ENCODE measurements at regions not wholly inside any gene's neighbourhood (a gene's known extent, or its start where the extent isn't known, plus 50 kb on each side); places are given as distances from the start of the nearest gene placed in this dataset.

DNA sequence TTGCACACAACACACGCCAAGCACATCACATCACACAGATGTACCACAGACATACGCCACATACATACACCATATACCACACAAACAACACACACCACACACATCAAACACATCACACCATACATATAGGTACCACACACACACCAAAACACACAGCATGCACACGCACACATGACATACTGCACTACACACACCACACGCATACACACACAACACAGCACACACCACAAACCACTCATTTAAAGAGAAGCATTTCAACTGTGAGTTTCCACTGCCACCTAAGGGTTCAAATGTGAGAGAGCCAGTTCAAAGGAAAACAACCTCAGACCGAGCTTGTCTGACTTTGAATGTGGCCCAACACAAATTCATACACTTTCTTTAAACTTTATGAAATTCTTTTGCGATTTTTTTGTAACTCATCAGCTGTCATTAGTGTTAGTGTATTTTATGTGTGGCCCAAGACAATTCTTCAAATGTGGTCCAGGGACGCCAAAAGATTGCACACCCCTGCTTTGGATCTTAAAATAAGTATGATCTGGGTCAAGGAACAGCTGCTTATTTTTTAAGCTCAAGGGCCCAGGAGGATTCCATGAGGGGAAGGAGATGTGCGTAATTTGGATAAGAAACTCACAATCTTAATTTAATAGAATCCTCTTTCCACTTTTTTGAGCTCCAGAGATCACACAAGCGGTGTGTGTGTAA is 494.6 kb downstream of the GADD45G start:
- H3K9me3 Mint-ChIP-seq = no peaks in the 10 kb centered on the region
- H3K4me1 Mint-ChIP-seq = peaks cover 34% of the 10 kb centered on the region
- peak; percentile 27 for TF ChIP-seq CTCF (IDR thresholded peaks at IDR 0.05)
- peaks cover 3% of the 10 kb centered on the region for H3K27me3 Mint-ChIP-seq (ENCODE audit: low read depth, poor library complexity)
- H3K36me3 Mint-ChIP-seq (ENCODE audit: low read depth) = no peaks in the 10 kb centered on the region
- DNase-seq = no peak
- no peak overlapping the region for H3K4me3 Mint-ChIP-seq
- H3K27ac Mint-ChIP-seq = no peak overlapping the region

- DNase-seq = no peak
- H3K36me3 Mint-ChIP-seq (ENCODE audit: low read depth) = no peaks in the 10 kb centered on the region
- no peaks in the 10 kb centered on the region for H3K9me3 Mint-ChIP-seq
- peaks cover 3% of the 10 kb centered on the region for H3K27me3 Mint-ChIP-seq (ENCODE audit: low read depth, poor library complexity)
- H3K27ac Mint-ChIP-seq = no peak overlapping the region
- H3K4me3 Mint-ChIP-seq = no peak overlapping the region
- peaks cover 34% of the 10 kb centered on the region for H3K4me1 Mint-ChIP-seq
- TF ChIP-seq CTCF (IDR thresholded peaks at IDR 0.05) = no peak
Observed at GRCh38 chr9:90100014-90100413, 495.2 kb downstream of the GADD45G start.

DNA sequence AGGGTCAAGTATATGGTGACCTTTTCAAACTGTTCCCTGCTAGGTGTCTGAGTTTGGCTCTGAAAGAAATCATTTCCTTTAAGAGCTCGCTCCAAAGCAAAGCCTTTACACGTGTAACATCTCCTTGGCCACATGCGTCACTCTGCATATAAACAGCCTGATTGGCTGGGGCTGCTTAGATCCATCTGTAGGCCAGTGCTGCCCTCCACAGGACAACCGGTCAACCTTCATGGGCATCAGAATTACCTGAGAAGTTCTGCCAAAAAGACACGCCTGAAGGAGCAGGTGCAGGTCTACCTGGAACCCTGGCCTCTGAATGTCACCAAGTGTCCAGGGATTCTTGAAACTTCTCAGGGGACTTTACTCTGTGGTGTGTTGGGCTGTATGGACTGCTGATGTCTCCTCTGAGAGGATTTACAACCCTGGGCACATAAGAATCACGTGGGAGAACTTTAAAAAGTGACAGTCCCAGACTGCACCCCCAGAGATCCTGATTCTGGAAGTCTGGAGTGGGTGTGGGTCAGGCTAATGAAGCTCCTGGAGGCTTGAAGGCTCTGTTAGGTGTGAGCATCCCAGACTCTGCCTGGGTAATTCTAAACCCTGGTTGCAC is 497.6 kb downstream of the GADD45G start:
- TF ChIP-seq CTCF (IDR thresholded peaks at IDR 0.05) = peak; percentile 69
- H3K36me3 Mint-ChIP-seq (ENCODE audit: low read depth) = no peaks in the 10 kb centered on the region
- no peak overlapping the region for H3K27ac Mint-ChIP-seq
- no peak overlapping the region for H3K4me3 Mint-ChIP-seq
- no peaks in the 10 kb centered on the region for H3K9me3 Mint-ChIP-seq
- peaks cover 23% of the 10 kb centered on the region for H3K4me1 Mint-ChIP-seq
- peak; percentile 71 for DNase-seq
- H3K27me3 Mint-ChIP-seq (ENCODE audit: low read depth, poor library complexity) = peaks cover 8% of the 10 kb centered on the region

- H3K36me3 Mint-ChIP-seq (ENCODE audit: low read depth) = no peaks in the 10 kb centered on the region
- peaks cover 23% of the 10 kb centered on the region for H3K4me1 Mint-ChIP-seq
- TF ChIP-seq CTCF (IDR thresholded peaks at IDR 0.05) = no peak
- DNase-seq = no peak
- peaks cover 8% of the 10 kb centered on the region for H3K27me3 Mint-ChIP-seq (ENCODE audit: low read depth, poor library complexity)
- no peak overlapping the region for H3K4me3 Mint-ChIP-seq
- H3K9me3 Mint-ChIP-seq = peaks cover 5% of the 10 kb centered on the region
- H3K27ac Mint-ChIP-seq = no peak overlapping the region
Observed at GRCh38 chr9:90103771-90104170, 499.0 kb downstream of the GADD45G start.

GRCh38 chr9:90105773-90106172 is 501.0 kb downstream of the GADD45G start:
- DNase-seq = no peak
- Mint-ChIP-seq H3K4me1 (peaks cover 23% of the 10 kb centered on the region), H3K4me3 (no peak overlapping the region), H3K27me3 (ENCODE audit: low read depth, poor library complexity) (peaks cover 13% of the 10 kb centered on the region), H3K36me3 (ENCODE audit: low read depth) (no peaks in the 10 kb centered on the region), H3K9me3 (peaks cover 18% of the 10 kb centered on the region), H3K27ac (no peak overlapping the region)
- TF ChIP-seq CTCF (IDR thresholded peaks at IDR 0.05) = no peak
